ENCODE measurements at regions not wholly inside any gene's neighbourhood (a gene's known extent, or its start where the extent isn't known, plus 50 kb on each side); places are given as distances from the start of the nearest gene placed in this dataset.

GRCh38 chr5:115072266-115073064 lies 97.2 kb downstream of the TRIM36 start:
- H3K9me3 Mint-ChIP-seq: no peaks in the 10 kb centered on the region
- no peak for TF ChIP-seq CTCF (IDR thresholded peaks at IDR 0.05)

GRCh38 chr5:115070737-115071136 lies 99.0 kb downstream of the TRIM36 start:
- Mint-ChIP-seq H3K4me3 (no peak overlapping the region), H3K36me3 (ENCODE audit: low read depth) (no peaks in the 10 kb centered on the region), H3K27me3 (ENCODE audit: low read depth, poor library complexity) (peaks cover 8% of the 10 kb centered on the region), H3K27ac (no peak overlapping the region), H3K9me3 (no peaks in the 10 kb centered on the region), H3K4me1 (peaks cover 31% of the 10 kb centered on the region)
- DNase-seq: no peak
- TF ChIP-seq CTCF (IDR thresholded peaks at IDR 0.05): no peak

More at GRCh38 chr5:115072266-115073064, 97.2 kb downstream of the TRIM36 start:
- Mint-ChIP-seq H3K27ac (no peak overlapping the region), H3K4me1 (peaks cover 31% of the 10 kb centered on the region), H3K27me3 (ENCODE audit: low read depth, poor library complexity) (peaks cover 5% of the 10 kb centered on the region), H3K36me3 (ENCODE audit: low read depth) (no peaks in the 10 kb centered on the region), H3K4me3 (no peak overlapping the region)
- no peak for DNase-seq

- peak; percentile 40 for DNase-seq
- TF ChIP-seq CTCF (IDR thresholded peaks at IDR 0.05): peak; percentile 68
- H3K36me3 Mint-ChIP-seq (ENCODE audit: low read depth): no peaks in the 10 kb centered on the region
These were observed 100.4 kb downstream of the TRIM36 start for GRCh38 chr5:115069087-115069968.

GRCh38 chr5:115068239-115069086 lies 101.2 kb downstream of the TRIM36 start:
- no peak for DNase-seq
- Mint-ChIP-seq H3K4me1 (peaks cover 31% of the 10 kb centered on the region), H3K36me3 (ENCODE audit: low read depth) (no peaks in the 10 kb centered on the region), H3K9me3 (no peaks in the 10 kb centered on the region), H3K4me3 (no peak overlapping the region), H3K27me3 (ENCODE audit: low read depth, poor library complexity) (peaks cover 3% of the 10 kb centered on the region), H3K27ac (no peak overlapping the region)
- TF ChIP-seq CTCF (IDR thresholded peaks at IDR 0.05): no peak

More at GRCh38 chr5:115069087-115069968, 100.4 kb downstream of the TRIM36 start:
- peaks cover 8% of the 10 kb centered on the region for H3K27me3 Mint-ChIP-seq (ENCODE audit: low read depth, poor library complexity)
- peaks cover 31% of the 10 kb centered on the region for H3K4me1 Mint-ChIP-seq
- H3K27ac Mint-ChIP-seq: no peak overlapping the region
- no peak overlapping the region for H3K4me3 Mint-ChIP-seq
- H3K9me3 Mint-ChIP-seq: no peaks in the 10 kb centered on the region

GRCh38 chr5:115064380-115064779 lies 105.3 kb downstream of the TRIM36 start:
- Mint-ChIP-seq H3K4me1 (peaks cover 3% of the 10 kb centered on the region), H3K9me3 (no peaks in the 10 kb centered on the region)

More at GRCh38 chr5:115064380-115064779, 105.3 kb downstream of the TRIM36 start:
- no peak overlapping the region for H3K27ac Mint-ChIP-seq
- TF ChIP-seq CTCF (IDR thresholded peaks at IDR 0.05): no peak
- H3K27me3 Mint-ChIP-seq (ENCODE audit: low read depth, poor library complexity): peaks cover 3% of the 10 kb centered on the region
- no peak overlapping the region for H3K4me3 Mint-ChIP-seq
- no peaks in the 10 kb centered on the region for H3K36me3 Mint-ChIP-seq (ENCODE audit: low read depth)
- no peak for DNase-seq
